Superior temporal gyrus (tissue), 1 donor: ENCODE measurements at regions not wholly inside any gene's neighbourhood (a gene's known extent, or its start where the extent isn't known, plus 50 kb on each side); places are given as distances from the start of the nearest gene placed in this dataset.

Experiments used
- DNase-seq: peaks from one replicate; pipeline ENCODE4 v3.0.0-alpha.2; 2016; ENCODE audit errors: extremely low spot score

DNA sequence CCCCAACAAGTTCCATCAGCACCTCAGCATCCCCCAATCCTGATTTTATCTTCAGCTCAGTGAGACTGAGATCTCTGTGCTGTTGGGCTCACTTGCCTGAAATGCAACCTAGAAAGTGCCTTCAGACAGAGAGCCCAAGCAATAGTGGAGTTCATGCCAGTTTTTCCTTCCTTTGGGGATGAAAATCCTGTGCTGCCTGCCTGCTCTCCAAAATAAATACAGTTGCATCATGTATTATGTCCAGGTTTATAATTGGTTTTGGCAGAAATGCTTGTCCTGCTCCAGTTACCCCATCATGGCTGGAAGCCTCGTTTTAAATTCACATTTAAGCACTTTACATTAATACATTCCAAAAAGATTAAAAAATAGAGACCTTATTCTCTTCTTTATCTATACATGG lies 1865.5 kb upstream of the TENM3 start:
- no peak for DNase-seq

DNA sequence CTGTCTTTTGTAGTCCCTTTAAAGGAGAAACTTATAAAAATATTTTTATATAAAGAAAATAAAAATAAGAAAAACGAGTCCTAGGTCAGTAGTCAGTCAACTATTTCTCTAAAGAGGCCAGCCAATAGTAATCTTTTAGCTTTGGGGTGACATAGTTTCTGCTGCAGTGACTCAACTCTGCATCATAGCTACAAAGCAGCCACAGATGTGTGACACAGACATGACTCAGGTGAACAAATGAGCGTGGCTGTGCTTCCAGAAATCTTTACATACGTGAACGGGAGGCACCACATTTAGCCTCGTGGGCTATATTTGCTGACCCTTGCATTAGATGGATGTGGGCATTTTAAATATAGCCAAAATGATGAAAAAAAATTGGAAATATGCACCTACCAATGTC lies 1862.5 kb upstream of the TENM3 start:
- DNase-seq, result no peak

DNA sequence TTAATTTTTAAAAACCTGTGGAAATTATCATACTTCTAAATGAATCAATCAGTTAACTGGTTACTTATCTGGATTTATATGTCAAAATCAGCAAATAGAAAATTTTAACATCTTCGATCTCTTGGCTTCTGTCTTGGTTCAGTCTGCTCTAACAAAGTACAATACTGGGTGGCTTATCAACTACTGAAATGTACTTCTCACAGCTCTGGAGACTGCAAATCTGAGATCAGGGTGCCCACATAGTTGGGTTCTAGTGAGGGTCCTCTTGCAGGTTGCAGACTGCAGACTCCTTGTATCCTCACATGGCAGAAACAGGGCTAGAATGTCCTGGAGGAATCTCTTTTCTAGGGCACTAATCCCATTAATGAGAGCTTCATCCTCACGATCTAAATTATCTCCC lies 1851.6 kb upstream of the TENM3 start:
- DNase-seq, result no peak

DNA sequence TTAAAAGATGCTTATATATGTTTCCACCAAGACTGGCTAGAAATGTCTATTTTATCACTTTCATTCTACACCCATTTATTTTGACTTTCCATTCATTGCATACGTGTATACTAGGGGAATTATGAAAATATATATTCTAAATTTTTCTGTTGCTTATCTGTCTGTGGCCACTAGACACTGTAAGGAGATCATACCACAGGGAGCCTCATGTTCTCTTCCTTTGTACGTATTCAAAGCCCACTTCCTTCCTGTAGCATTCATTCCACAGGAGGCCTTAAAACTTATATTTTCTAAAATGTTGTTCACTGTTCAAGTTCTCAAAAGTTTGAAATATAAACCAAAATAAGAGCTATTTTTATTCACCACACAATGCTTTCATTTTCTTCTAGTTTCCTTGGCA lies 1848.9 kb upstream of the TENM3 start:
- no peak for DNase-seq

DNA sequence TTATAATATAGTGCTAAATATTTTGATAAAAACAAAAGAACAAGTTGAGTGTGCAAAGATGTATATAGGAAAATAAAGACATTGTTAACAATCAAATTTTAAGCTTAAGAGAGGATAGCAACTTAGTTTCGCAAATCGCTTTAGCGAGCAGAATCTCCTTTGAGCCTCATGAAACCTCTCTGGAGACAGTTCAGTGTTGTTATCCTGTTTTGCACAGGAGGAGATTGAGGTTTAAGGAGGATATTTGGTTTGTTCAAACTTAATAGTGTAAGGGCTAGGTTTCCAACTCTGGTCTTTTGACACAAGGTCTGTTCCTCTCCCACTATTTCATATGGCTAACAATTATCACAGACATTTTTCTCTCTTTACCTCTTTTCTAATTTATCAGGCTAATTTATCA lies 1848.5 kb upstream of the TENM3 start:
- DNase-seq, result no peak

DNA sequence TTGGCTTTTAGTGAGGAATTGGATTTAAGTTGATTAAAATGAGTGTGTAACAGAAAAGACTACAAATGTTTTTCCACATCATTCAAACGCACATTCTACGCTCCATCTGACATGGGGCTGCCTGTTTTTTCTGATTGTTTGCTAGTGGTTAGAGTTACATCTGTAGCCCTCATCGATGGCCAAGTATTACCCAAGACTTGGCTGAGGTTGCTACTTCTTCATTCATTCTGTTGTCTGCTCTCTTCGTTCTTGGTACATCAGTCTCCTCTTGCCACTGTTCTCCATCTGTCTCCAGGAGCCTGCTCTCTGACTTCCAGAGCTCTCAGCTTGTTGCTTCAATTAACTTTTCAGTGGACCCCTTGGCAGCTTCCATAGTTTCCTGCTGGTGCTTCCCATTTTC lies 1844.6 kb upstream of the TENM3 start:
- DNase-seq, result no peak

DNA sequence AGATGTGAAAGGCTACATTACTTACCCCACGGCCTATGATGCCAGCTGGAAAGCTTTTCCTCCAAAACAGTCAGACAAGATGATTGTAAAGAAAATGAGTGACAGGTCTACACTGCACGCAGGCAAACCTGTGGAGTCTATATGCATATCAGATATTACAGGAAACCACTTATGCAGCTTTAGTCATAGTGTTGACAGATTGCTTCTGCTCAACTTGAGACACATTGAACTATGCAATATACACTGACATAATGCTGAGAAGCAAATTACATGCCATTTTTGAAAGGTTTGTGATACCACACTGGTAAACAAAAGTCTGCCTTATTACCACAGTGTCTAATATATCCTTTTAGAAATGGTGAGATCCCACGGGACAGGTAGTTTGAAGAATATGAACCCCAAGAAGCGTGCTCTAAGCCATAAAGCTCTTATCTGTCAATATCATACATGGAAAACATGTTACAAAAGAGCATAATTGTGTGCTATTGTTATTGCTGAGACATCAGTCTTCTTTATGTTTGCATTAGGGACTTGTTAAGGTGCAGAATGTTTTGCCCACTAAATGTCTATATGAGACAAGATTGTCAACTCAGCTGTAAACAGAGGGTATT lies 1835.8 kb upstream of the TENM3 start:
- DNase-seq, result no peak

DNA sequence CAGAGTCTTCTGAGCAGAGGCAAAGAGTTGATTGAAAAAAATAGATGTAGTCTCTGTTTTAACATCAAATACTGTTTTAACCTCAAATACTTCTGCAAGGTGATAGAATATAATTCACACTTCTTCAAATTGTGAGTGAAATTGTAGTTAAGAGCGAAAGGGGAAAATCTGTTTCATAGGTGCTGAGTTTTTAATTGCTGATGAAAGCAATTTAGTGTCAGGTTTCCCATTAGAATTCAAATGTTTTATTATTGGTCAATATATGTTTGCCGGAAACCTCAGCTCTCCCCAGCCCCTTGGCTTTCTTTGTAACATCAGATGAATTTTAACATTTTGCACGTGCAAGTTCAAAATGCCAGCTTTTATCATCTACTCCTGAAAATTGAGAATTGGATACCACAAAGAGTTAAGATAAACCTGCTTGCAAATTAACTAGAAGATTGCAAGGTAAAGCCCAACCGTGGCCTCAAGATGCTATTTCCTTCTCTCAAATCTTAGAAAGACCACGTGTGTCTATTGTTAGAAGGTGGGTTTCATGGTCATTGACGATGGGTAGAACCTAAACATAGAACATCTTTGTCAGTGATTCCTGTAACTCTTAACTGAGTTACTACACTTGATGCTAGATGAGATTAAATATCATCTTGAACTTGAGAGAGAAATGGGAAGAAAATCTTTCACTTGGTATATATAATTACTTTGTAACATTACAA lies 1824.2 kb upstream of the TENM3 start:
- no peak for DNase-seq

DNA sequence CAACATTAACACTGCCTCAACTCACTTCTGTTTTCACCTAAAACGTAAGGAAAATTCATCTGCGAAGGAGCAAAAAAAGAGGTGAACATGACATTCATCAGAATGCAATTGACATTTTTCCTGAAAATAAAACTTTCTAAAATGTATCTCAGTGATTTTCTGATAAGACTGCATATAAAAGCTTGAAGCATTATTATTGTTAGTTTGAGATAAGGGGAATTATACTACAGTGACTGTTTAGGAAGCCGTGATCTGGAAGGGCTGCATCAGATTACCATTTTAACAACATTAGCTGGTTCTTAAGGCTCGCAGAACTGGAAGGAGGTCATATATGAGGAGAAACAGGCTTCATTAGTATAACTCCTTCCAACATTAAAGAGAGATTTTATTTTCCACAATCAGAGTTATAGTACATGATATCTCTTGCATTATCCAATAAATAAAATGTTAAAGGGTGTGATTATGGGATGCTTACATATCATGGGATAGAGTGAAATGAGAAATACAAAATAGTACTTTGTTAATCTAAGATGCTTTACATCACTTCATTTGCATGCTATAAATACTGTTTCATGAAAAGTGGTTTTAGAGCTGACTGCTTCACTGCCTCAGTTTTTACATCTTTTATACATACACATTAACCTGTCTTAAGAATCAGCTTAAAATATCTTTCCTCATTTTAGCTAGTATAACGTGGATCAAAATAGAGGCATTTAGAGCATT lies 1820.1 kb upstream of the TENM3 start:
- DNase-seq, result no peak

DNA sequence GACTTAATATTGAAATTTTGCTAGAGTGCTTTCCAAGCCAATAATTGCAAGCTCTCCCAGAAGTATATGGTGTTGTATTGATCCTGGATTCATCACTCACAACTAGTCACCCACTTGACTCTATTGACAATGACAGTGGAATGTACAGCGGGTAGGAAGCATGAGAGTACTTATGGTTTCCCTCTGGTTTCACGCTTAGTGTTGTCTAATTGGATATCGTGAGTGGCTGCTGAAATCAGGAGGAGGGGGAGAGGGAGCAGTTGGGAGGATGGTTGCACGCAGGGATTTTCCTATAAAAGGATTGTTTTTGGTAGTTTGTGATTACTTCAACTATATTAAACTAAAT lies 1819.5 kb upstream of the TENM3 start:
- DNase-seq, result no peak

DNA sequence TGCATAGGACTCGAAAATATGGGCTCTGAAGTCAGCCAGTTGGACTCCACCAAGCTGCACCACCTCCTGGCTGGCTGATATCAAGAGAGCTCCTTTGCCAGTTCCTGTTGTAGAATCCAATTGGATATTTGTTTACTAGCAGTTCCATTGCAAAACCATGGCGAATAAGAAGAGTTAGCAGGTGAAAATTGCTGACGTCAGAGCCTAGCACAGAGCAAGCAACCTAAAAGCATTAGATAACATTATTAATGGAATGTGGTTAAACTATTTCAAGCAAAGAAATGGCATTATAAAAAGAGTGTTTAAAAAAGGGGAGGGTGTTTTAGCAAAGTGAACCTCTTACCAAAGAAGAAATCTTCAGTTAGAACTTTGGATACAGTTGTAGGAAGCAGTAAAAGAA lies 1816.3 kb upstream of the TENM3 start:
- DNase-seq, result no peak

DNA sequence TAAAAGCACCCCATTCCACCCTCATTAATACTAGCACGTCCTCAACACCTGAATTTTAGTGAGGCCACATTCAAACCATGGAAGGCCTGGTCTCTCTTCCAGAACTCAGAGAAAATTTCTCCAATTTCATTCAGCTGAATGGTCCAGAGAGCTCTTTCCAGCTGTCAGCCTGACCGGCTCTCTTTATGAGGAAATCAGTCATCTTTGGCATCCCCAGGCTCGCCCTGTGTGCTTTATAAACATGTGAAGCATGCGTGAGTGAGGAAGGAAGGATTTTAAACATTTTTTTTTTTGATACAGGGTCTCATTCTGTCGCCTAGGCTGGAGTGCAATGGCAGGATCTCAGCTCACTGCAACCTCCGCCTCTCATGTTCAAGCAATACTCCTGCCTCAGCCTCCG lies 1812.9 kb upstream of the TENM3 start:
- DNase-seq, result no peak

DNA sequence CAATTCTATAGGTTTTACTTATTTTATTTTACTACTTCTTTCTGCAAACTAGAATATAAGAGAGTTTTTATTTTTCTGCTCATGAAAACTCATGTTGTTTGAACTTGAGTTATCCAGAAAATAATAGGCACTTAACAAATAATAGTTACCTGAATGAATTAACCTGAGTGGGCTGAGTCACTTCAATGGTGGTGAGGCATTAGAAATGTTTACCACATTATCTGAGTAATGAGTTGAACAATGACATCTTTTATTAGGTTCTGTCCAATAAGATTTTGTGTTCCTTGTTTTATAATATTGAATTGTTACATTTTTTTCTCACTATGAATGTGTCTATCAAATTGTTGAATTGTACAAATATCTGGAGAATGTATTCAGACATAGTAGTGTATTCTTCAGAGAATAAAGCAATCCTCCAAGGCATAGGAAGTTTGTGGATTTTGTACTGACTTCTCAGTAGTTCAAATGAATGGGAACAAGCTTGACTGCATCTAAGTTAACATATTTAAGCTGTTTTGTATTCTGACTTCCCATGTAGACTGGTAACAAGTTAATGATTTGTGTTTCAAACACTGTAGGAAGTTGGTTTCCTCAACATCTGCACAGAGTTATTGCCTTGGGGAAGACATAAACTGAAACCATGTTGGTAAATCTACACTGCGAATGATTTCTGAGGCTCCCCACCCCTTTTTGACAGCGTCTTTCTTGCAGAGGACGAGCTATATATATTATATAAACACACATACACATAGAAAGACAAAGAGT lies 1808.9 kb upstream of the TENM3 start:
- DNase-seq, result no peak

DNA sequence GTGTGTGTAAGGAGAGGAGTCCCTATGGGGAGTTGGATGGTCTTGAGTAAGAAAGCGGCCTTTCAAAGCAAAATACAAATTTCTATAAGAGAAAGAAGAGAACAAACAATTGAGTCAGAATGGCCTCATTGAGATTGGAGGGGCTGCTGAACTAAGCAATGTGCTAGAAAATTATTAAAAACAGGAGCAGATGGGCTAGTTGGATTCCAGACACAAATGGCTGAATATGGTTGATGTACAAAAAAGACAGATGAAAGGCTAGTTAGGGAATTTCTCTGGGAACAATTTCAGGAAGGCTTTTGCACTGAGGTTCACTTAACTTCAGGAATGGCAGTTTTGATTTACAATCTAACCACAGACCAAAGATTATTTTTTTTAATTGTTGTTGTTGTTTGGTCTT lies 1806.8 kb upstream of the TENM3 start:
- DNase-seq, result no peak

DNA sequence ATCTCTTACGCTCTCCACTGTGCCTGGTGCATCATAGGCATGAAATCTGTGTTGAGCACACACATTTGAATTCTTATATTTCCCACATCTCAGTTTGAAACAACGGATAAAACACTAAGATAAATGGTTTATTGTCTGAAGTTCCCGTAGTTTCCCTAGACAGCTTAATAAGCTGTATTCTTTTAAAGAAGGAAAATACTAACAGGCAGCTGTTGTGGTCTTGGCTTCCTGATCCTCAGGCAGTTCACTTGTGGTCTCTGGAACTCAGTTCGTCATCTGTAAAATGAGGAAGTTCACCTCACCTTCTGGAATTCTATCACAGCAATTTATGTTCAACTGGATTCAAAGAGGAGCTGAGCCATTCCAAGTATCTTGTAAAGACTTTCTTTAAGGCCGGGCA lies 1805.6 kb upstream of the TENM3 start:
- DNase-seq, result no peak

DNA sequence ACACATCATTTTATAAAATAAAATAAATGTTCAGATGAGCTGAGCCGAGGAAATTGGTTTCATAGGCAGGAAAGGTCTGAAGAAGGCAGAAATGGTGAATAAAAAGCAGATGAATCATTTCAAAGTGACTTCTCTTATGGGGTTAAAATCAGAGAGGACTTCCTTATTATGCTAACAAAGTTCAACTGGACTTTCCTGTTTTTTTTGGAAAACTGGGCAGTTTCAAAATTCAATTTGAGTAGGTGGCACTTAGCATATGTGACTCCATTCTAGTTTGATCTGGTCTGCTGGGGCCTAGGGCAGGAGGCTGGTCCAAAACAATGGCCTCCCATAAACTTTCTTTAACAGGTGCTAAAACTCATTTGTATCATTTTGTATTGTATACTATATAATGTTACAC lies 1794.9 kb upstream of the TENM3 start:
- no peak for DNase-seq

DNA sequence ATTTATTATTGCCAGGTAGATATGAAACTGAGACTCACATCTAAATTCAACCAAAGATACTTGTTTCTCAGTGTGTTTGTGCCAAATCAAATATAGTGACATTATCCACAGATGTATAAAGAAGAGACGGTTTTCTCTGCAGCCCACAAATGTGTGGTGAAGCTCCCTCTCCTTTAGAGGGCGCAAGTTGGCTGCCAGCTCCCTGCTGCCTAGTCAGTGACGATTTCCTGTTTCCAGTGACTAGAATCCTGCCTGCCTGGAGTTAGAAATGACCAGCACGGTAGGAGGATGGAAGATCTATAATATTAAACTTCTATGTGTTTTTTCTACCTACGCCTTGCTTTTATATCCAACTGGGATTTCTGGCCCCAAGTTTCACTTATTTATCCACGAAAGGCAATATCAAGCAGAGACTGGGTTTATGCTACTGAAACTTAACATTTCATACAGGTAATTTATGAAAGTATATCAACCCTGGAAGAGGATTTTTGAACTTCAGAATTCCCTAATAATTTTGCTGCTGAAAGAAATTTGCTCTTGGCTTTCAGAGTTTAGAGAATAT lies 1793.7 kb upstream of the TENM3 start:
- peak; percentile 47 for DNase-seq

DNA sequence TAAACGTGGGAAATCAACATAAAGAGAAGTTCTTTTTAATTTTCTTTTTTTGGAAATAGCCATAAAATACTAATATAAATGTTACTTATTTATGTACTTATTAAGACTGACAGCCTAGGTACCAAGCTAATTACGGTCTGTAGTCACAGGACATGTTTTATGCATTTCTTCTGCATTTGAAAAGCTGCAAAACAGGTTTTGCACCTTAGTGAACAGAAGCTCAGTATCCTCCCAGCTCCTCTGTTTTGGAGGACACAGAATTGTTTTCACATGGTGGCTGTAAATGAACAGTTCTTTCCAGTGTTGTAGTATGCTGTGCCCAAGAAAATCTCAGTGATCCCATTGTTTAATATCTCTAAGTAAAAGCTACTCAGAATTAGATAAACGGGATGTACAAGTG lies 1788.0 kb upstream of the TENM3 start:
- DNase-seq, result no peak

DNA sequence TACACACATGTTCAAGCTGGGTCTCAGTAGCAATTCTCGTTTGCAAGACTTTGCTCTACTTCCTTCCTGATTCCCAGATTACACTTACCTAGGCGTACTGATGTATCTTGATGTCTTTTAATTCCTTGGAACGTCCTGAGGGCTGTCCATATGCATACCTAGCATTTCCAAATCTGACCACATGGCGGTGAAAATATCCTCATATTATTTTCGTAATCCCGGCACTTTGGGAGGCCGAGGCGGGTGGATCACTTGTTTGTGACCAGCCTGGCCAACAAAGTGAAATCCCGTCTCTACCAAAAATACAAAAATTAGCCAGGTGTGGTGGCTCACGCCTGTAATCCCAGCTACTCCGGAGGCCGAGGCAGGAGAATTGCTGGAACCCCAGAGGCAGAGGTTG lies 1786.3 kb upstream of the TENM3 start:
- no peak for DNase-seq

DNA sequence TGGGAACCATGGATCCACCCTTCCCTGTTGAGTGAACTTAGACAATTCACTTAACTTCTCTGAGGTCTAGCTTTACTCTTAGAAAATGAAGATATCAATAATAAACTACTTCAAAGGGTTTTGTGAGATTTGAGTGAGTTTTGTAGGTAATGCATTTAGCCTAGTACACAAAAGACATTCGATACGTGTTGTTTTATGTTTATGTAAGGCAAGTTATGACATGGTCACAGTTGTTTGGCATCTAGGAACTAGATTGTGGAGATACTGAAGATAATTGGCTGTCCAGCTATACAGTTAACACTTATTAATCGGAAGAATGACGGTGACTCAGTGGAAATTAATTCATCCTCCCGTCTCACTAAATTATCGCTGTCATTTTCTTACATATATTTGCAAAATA lies 1781.1 kb upstream of the TENM3 start:
- no peak for DNase-seq

DNA sequence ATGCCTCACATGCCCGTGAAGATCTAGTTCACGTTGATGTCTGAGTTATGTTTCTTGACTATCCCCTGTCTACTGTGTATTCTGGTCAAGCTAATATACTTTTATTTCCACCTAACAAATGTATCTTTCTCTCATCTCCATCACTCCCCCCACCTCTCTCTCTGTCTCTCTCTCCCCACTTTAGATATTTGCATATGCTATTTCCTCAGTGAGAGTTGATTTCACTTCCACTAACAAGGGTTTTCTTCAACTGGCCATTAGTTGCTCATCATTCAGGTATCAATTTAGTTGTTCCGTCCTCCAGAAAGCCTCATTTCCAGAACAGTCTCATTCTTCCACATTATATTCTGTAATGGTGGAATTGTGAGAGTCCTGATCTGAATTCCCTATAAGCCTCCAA lies 1777.8 kb upstream of the TENM3 start:
- DNase-seq, result no peak

DNA sequence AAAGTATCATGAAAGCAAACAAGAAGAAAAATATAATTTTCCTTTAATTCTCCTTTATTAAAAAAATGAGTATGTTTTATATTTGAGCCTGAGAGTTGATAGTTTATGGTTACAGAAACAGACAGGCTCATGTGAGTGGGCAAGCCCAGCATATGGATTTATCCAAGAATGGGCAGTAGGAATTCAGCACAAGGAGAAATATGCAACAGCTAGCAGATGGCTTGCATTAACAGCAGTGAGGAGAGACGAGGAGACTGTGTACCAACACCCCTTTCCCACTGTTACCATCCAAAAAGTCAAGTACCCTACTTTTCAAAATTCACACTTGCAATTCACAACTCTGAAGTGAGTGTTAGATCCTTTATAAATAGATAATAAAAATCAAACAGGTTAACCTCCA lies 1760.2 kb upstream of the TENM3 start:
- no peak for DNase-seq
